GM12878 (cell line): ENCODE measurements at regions not wholly inside any gene's neighbourhood (a gene's known extent, or its start where the extent isn't known, plus 50 kb on each side); places are given as distances from the start of the nearest gene placed in this dataset.

Source experiments
- ATF3 ChIP-seq: IDR thresholded peaks from 2 replicates; pipeline ENCODE4 v1.6.1; 2011; ENCODE audit warnings: low read depth, mild to moderate bottlenecking, low read length, moderate library complexity, borderline replicate concordance; ENCODE audit errors: extremely low read depth
- BCL3 ChIP-seq: IDR thresholded peaks from 2 replicates; pipeline ENCODE4 v1.6.1; 2011; ENCODE audit warnings: borderline replicate concordance, low read depth, mild to moderate bottlenecking, moderate library complexity, low read length; ENCODE audit not compliant: insufficient read depth, poor library complexity, severe bottlenecking
- CHD2 ChIP-seq: IDR thresholded peaks from 2 replicates; pipeline ENCODE4 v1.6.1; 2011; ENCODE audit warnings: low read depth, low read length, improper control_type of control experiment, borderline replicate concordance
- CTCF ChIP-seq, 3 experiments: IDR thresholded peaks in 2 of 3; conservative IDR thresholded peaks in 1 of 3; 2 replicates each; pipeline ENCODE4 v1.5.1; 2011; ENCODE audit warnings: low read depth in 3 of 3, low read length in 3 of 3, mild to moderate bottlenecking in 3 of 3, control low read depth in 2 of 3, moderate library complexity in 2 of 3, inconsistent platforms in 1 of 3, mixed read lengths in 1 of 3; ENCODE audit not compliant: control insufficient read depth in 2 of 3, insufficient read depth in 1 of 3; ENCODE audit errors: extremely low read depth in 1 of 3
- NRF1 ChIP-seq: conservative IDR thresholded peaks from 2 replicates; pipeline ENCODE4 v1.6.1; 2011; ENCODE audit warnings: mild to moderate bottlenecking, low read depth, low read length, improper control_type of control experiment
- SIN3A ChIP-seq: IDR thresholded peaks from 2 replicates; pipeline ENCODE4 v1.6.1; 2012; ENCODE audit warnings: low read depth, low read length, improper control_type of control experiment
- ZNF274 ChIP-seq: IDR thresholded peaks from one replicate; pipeline ENCODE4 v1.8.0; 2011; ENCODE audit not compliant: insufficient read length, insufficient read depth

- TF ChIP-seq CTCF (IDR thresholded peaks at IDR 0.05 in 2 of 3, conservative IDR thresholded peaks at IDR 0.05 in 1 of 3; ENCODE audit: control insufficient read depth in 2 of 3, extremely low read depth in 1 of 3, insufficient read depth in 1 of 3, low read depth in 3 of 3, low read length in 3 of 3) (no peak), ATF3 (no peak), SIN3A (no peak), CHD2 (no peak), BCL3 (no peak), NRF1 (no peak), ZNF274 (no peak)
These were observed 138.1 kb upstream of the TAB2 start for GRCh38 chr6:149179431-149179830.
